PFSK-1 (cell line): ENCODE measurements at regions not wholly inside any gene's neighbourhood (a gene's known extent, or its start where the extent isn't known, plus 50 kb on each side); places are given as distances from the start of the nearest gene placed in this dataset.

Experiments
- FOXP2 ChIP-seq: optimal IDR thresholded peaks from 2 replicates; pipeline ENCODE3; 2011; ENCODE audit warnings: borderline replicate concordance, control low read depth, inconsistent platforms; ENCODE audit not compliant: insufficient read depth; ENCODE audit errors: extremely low read length, extremely low read depth
- POLR2AphosphoS5 ChIP-seq: IDR thresholded peaks from 2 replicates; pipeline ENCODE4 v1.6.1; 2012; ENCODE audit warnings: low read depth, mild to moderate bottlenecking, control low read depth, low read length, moderate library complexity
- SIN3A ChIP-seq: IDR thresholded peaks from 2 replicates; pipeline ENCODE4 v1.6.1; 2012; ENCODE audit warnings: mild to moderate bottlenecking, low read length, moderate library complexity, borderline replicate concordance; ENCODE audit not compliant: insufficient read depth
- TAF1 ChIP-seq: IDR thresholded peaks from 2 replicates; pipeline ENCODE4 v1.6.1; 2012; ENCODE audit warnings: low read length, control low read depth, borderline replicate concordance; ENCODE audit not compliant: insufficient read depth
- TF ChIP-seq, protein P1 (sequence below), 2 experiments: IDR thresholded peaks; 2 replicates each; pipeline versions ENCODE4 v1.6.1 to v1.8.0; 2011 to 2012; ENCODE audit warnings: low read depth in 2 of 2, low read length in 2 of 2, control low read depth in 1 of 2, inconsistent platforms in 1 of 2, mild to moderate bottlenecking in 1 of 2, moderate library complexity in 1 of 2; ENCODE audit not compliant: insufficient read depth in 1 of 2

DNA sequence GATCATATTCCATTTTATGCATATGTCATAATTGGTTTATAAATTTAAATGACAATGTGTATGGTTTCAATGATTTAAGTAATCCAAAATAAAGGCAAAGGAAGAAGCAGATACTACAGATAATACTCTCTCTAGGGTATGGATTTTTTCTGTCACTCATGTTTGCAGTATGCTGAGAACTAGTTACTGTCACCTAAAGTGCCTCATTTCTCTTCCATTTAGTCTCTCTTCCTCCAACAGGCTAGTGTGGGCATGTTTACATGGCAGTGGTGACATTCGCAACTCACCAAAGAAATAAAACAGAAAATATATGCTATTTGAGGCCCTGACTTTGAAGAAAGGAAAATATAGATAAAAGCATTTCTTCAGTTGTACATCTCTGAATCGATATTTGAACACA is 1460.4 kb upstream of the ZEB2 start:
- no peak for TF ChIP-seq TAF1
- TF ChIP-seq, protein P1, sequence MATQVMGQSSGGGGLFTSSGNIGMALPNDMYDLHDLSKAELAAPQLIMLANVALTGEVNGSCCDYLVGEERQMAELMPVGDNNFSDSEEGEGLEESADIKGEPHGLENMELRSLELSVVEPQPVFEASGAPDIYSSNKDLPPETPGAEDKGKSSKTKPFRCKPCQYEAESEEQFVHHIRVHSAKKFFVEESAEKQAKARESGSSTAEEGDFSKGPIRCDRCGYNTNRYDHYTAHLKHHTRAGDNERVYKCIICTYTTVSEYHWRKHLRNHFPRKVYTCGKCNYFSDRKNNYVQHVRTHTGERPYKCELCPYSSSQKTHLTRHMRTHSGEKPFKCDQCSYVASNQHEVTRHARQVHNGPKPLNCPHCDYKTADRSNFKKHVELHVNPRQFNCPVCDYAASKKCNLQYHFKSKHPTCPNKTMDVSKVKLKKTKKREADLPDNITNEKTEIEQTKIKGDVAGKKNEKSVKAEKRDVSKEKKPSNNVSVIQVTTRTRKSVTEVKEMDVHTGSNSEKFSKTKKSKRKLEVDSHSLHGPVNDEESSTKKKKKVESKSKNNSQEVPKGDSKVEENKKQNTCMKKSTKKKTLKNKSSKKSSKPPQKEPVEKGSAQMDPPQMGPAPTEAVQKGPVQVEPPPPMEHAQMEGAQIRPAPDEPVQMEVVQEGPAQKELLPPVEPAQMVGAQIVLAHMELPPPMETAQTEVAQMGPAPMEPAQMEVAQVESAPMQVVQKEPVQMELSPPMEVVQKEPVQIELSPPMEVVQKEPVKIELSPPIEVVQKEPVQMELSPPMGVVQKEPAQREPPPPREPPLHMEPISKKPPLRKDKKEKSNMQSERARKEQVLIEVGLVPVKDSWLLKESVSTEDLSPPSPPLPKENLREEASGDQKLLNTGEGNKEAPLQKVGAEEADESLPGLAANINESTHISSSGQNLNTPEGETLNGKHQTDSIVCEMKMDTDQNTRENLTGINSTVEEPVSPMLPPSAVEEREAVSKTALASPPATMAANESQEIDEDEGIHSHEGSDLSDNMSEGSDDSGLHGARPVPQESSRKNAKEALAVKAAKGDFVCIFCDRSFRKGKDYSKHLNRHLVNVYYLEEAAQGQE (IDR thresholded peaks at IDR 0.05; ENCODE audit: insufficient read depth in 1 of 2, low read depth in 2 of 2, low read length in 2 of 2): no peak
- TF ChIP-seq FOXP2: no peak
- no peak for TF ChIP-seq SIN3A
- no peak for TF ChIP-seq POLR2AphosphoS5

DNA sequence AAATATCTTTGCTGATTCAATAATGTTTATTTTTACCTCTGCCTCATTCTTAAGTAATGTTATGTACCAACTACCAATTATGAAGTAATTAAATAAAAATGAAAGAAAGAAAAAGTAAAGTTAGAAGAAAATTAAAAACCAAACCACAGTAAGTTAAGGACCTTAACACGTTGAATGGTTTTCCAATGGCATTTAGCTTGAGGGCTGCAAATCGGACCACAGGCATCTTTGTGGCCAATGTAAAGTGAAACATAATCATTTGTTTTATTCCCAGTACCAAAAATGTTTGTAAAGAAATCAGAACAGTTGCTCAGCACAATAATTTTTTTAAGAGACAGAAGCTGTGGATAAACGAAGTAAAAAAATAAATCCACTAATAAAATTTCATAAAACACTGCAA is 1455.5 kb upstream of the ZEB2 start:
- TF ChIP-seq SIN3A (no peak), FOXP2 (no peak), TAF1 (no peak), POLR2AphosphoS5 (no peak)
- TF ChIP-seq, protein P1 (IDR thresholded peaks at IDR 0.05; ENCODE audit: insufficient read depth in 1 of 2, low read depth in 2 of 2, low read length in 2 of 2): no peak

DNA sequence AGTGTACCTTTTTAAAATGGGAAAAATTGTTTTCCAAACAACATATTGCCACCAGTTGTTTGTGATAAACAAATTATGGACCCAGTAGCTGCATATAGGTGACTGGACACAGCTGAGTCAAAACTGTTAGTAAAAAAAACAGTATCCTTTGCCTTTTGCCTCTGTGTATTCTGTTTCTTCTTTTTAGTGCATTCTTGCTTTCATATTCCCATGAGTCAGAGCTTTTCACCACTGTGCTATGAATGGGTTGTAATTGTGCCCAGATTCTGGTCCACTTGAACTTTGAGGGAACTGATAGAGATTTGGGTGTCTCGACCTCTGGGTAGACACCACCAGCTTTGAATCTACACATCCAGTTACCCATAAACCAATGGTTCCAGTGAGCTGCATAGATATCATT is 1441.9 kb upstream of the ZEB2 start:
- TF ChIP-seq FOXP2: no peak
- TF ChIP-seq SIN3A: no peak
- TF ChIP-seq TAF1: no peak
- TF ChIP-seq, protein P1 (IDR thresholded peaks at IDR 0.05; ENCODE audit: insufficient read depth in 1 of 2, low read depth in 2 of 2, low read length in 2 of 2): no peak
- TF ChIP-seq POLR2AphosphoS5: no peak

DNA sequence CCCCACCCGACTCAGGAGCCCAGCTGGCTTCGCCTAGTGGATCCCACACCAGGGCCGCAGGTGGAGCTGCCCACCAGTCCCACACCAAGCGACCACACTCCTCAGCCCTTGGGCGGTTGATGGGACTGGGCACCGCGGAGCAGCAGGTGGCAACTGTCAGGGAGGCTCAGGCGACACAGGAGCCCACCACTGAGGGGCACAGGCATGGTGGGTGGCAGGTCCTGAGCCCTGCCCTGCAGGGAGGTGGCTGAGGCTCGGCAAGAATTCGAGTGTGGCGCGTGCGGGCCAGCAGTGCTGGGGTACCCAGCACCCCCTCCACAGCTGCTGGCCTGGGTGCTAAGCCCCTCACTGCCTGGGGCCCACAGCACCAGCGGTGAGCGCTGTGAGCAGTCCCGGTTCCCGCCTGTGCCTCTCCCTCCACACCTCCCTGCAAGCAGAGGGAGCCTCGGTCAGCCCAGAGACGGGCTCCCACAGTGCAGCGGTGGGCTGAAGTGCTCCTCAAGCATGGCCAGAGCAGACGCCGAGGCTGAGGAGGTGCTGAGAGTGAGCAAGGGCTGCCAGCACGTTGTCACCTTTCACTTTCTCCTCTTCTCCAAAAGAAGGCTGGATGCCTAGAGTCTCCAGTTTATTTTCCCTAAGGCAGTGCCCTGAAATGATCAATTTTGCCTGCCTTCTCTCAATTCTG is 1440.7 kb upstream of the ZEB2 start:
- TF ChIP-seq FOXP2 (no peak), POLR2AphosphoS5 (no peak), TAF1 (no peak), SIN3A (no peak)
- TF ChIP-seq, protein P1 (IDR thresholded peaks at IDR 0.05; ENCODE audit: insufficient read depth in 1 of 2, low read depth in 2 of 2, low read length in 2 of 2): no peak

DNA sequence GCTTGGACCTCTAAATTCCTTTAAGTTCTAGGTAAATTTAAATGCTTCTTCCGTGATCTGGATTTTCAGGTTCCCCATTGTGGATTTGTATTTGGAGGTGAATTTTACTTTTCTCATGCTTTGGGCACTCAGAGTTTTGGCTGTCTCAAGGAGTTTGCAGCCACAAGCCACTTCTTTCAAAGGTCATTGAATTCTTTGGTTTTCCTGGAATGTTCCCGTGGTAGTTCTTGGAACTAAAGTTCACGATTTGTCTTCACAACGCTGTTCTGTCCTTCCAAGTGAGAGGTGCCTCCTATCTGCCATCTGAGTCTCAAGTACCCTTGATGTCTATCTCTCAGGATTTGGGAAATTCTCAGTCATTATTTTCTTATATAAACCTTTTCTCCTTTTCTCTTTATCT is 1438.7 kb upstream of the ZEB2 start:
- TF ChIP-seq FOXP2 (no peak), POLR2AphosphoS5 (no peak), SIN3A (no peak), TAF1 (no peak)
- TF ChIP-seq, protein P1 (IDR thresholded peaks at IDR 0.05; ENCODE audit: insufficient read depth in 1 of 2, low read depth in 2 of 2, low read length in 2 of 2): no peak
